Mammary epithelial cell (primary cell): ENCODE measurements at regions not wholly inside any gene's neighbourhood (a gene's known extent, or its start where the extent isn't known, plus 50 kb on each side); places are given as distances from the start of the nearest gene placed in this dataset.

Experiments used
- CTCF ChIP-seq, 2 donors: IDR thresholded peaks in 1 of 2; conservative IDR thresholded peaks in 1 of 2; 2 replicates each; pipeline ENCODE4 v1.5.1; 2011 to 2012; ENCODE audit warnings: inconsistent platforms in 2 of 2, low read length in 2 of 2, mild to moderate bottlenecking in 2 of 2, control low read depth in 1 of 2, low read depth in 1 of 2; ENCODE audit not compliant: insufficient read depth in 1 of 2; ENCODE audit errors: extremely low read depth in 1 of 2
- EZH2 ChIP-seq: IDR thresholded peaks from 2 replicates; pipeline ENCODE4 v1.6.1; 2012; ENCODE audit warnings: low read length, inconsistent platforms, borderline replicate concordance

- TF ChIP-seq CTCF (conservative IDR thresholded peaks at IDR 0.05 in 1 of 2, IDR thresholded peaks at IDR 0.05 in 1 of 2; ENCODE audit: extremely low read depth in 1 of 2, insufficient read depth in 1 of 2, low read depth in 1 of 2, low read length in 2 of 2): no peak
- no peak for TF ChIP-seq EZH2
Measured at GRCh38 chr18:75728621-75729020, 301.1 kb upstream of the SMIM21 start.
